GM21576 (cell line): ENCODE measurements at regions not wholly inside any gene's neighbourhood (a gene's known extent, or its start where the extent isn't known, plus 50 kb on each side); places are given as distances from the start of the nearest gene placed in this dataset.

Source experiments
- ATAC-seq: cut with Tn5 transposase; IDR thresholded peaks from one replicate; pipeline ENCODE4 v1.9.1; 2021; ENCODE audit warnings: mild to moderate bottlenecking, moderate library complexity; ENCODE audit not compliant: unreplicated experiment

GRCh38 chr10:3418041-3418754 is 245.6 kb upstream of the PITRM1 start:
- ATAC-seq: no peak

- no peak for ATAC-seq
Observed at GRCh38 chr10:3417096-3417495, 244.5 kb upstream of the PITRM1 start.

- no peak for ATAC-seq
Observed at GRCh38 chr10:3415878-3416605, 243.5 kb upstream of the PITRM1 start.

GRCh38 chr10:3415038-3415736 is 242.6 kb upstream of the PITRM1 start:
- no peak for ATAC-seq

GRCh38 chr10:3414667-3415023 is 242.1 kb upstream of the PITRM1 start:
- no peak for ATAC-seq

- no peak for ATAC-seq
Observed at GRCh38 chr10:3413937-3414666, 241.5 kb upstream of the PITRM1 start.

GRCh38 chr10:3412646-3413045 is 240.1 kb upstream of the PITRM1 start:
- ATAC-seq: no peak

- ATAC-seq: no peak
Observed at GRCh38 chr10:3412071-3412582, 239.5 kb upstream of the PITRM1 start.

- ATAC-seq: no peak
Observed at GRCh38 chr10:3411044-3411443, 238.5 kb upstream of the PITRM1 start.

- ATAC-seq: no peak
Observed at GRCh38 chr10:3409928-3410327, 237.3 kb upstream of the PITRM1 start.

- no peak for ATAC-seq
Observed at GRCh38 chr10:3408603-3409365, 236.2 kb upstream of the PITRM1 start.

GRCh38 chr10:3407208-3407607 is 234.6 kb upstream of the PITRM1 start:
- ATAC-seq: no peak

- no peak for ATAC-seq
Observed at GRCh38 chr10:3406556-3406955, 234.0 kb upstream of the PITRM1 start.

- ATAC-seq: no peak
Observed at GRCh38 chr10:3404381-3404780, 231.8 kb upstream of the PITRM1 start.

GRCh38 chr10:3402187-3402751 is 229.7 kb upstream of the PITRM1 start:
- no peak for ATAC-seq

GRCh38 chr10:3401491-3401938 is 228.9 kb upstream of the PITRM1 start:
- ATAC-seq: no peak

- no peak for ATAC-seq
Observed at GRCh38 chr10:3400348-3400747, 227.8 kb upstream of the PITRM1 start.

- ATAC-seq: no peak
Observed at GRCh38 chr10:3399756-3400155, 227.2 kb upstream of the PITRM1 start.

GRCh38 chr10:3398825-3399646 is 226.5 kb upstream of the PITRM1 start:
- ATAC-seq: no peak
